ENCODE measurements at regions not wholly inside any gene's neighbourhood (a gene's known extent, or its start where the extent isn't known, plus 50 kb on each side); places are given as distances from the start of the nearest gene placed in this dataset.

GRCh38 chr9:91053824-91054223 lies 252.2 kb downstream of the SYK start:
- Mint-ChIP-seq H3K9me3 (no peaks in the 10 kb centered on the region), H3K36me3 (no peaks in the 10 kb centered on the region), H3K4me3 (no peak overlapping the region), H3K27ac (no peak overlapping the region), H3K4me1 (peaks cover 48% of the 10 kb centered on the region)
- DNase-seq (ENCODE audit: low spot score in 2 of 2) (no peak), ATAC-seq (peak; percentile 90)

- no peak overlapping the region for H3K27ac Mint-ChIP-seq
- no peaks in the 10 kb centered on the region for H3K9me3 Mint-ChIP-seq
- ATAC-seq (peak; percentile 32), DNase-seq (ENCODE audit: low spot score in 2 of 2) (no peak)
- no peaks in the 10 kb centered on the region for H3K36me3 Mint-ChIP-seq
- H3K4me3 Mint-ChIP-seq = no peak overlapping the region
- H3K4me1 Mint-ChIP-seq = peaks cover 40% of the 10 kb centered on the region
Measured at GRCh38 chr9:91055845-91056244, 254.2 kb downstream of the SYK start.

- no peak for ATAC-seq
- H3K36me3 Mint-ChIP-seq = no peaks in the 10 kb centered on the region
- peaks cover 43% of the 10 kb centered on the region for H3K4me1 Mint-ChIP-seq
- H3K4me3 Mint-ChIP-seq = no peak overlapping the region
- no peak overlapping the region for H3K27ac Mint-ChIP-seq
- H3K9me3 Mint-ChIP-seq = no peaks in the 10 kb centered on the region
- DNase-seq (ENCODE audit: low spot score in 2 of 2) = no peak
Measured at GRCh38 chr9:91056486-91056885, 254.9 kb downstream of the SYK start.

GRCh38 chr9:91056917-91057316 lies 255.3 kb downstream of the SYK start:
- Mint-ChIP-seq H3K4me1 (peaks cover 47% of the 10 kb centered on the region), H3K36me3 (no peaks in the 10 kb centered on the region), H3K9me3 (no peaks in the 10 kb centered on the region), H3K4me3 (no peak overlapping the region), H3K27ac (no peak overlapping the region)
- ATAC-seq (no peak), DNase-seq (ENCODE audit: low spot score in 2 of 2) (no peak)

GRCh38 chr9:91059713-91060112 lies 258.1 kb downstream of the SYK start:
- H3K4me1 Mint-ChIP-seq = peaks cover 45% of the 10 kb centered on the region
- DNase-seq (ENCODE audit: low spot score in 2 of 2) (no peak), ATAC-seq (no peak)
- H3K4me3 Mint-ChIP-seq = no peak overlapping the region
- no peaks in the 10 kb centered on the region for H3K36me3 Mint-ChIP-seq
- H3K9me3 Mint-ChIP-seq = no peaks in the 10 kb centered on the region
- H3K27ac Mint-ChIP-seq = no peak overlapping the region

- ATAC-seq (no peak), DNase-seq (ENCODE audit: low spot score in 2 of 2) (no peak)
- Mint-ChIP-seq H3K4me1 (peaks cover 41% of the 10 kb centered on the region), H3K27ac (no peak overlapping the region), H3K9me3 (no peaks in the 10 kb centered on the region), H3K36me3 (no peaks in the 10 kb centered on the region), H3K4me3 (no peak overlapping the region)
Measured at GRCh38 chr9:91060520-91061343, 259.1 kb downstream of the SYK start.

GRCh38 chr9:91061506-91061905 lies 259.9 kb downstream of the SYK start:
- no peak for ATAC-seq
- H3K4me3 Mint-ChIP-seq = no peak overlapping the region
- no peaks in the 10 kb centered on the region for H3K36me3 Mint-ChIP-seq
- H3K9me3 Mint-ChIP-seq = no peaks in the 10 kb centered on the region
- no peak for DNase-seq (ENCODE audit: low spot score in 2 of 2)
- H3K27ac Mint-ChIP-seq = no peak overlapping the region
- peaks cover 35% of the 10 kb centered on the region for H3K4me1 Mint-ChIP-seq

GRCh38 chr9:91062281-91062680 lies 260.7 kb downstream of the SYK start:
- H3K36me3 Mint-ChIP-seq = no peaks in the 10 kb centered on the region
- DNase-seq (ENCODE audit: low spot score in 2 of 2) (peak in 1 of 2 donors; percentile 0), ATAC-seq (no peak)
- H3K4me3 Mint-ChIP-seq = no peak overlapping the region
- no peak overlapping the region for H3K27ac Mint-ChIP-seq
- peaks cover 32% of the 10 kb centered on the region for H3K4me1 Mint-ChIP-seq
- H3K9me3 Mint-ChIP-seq = no peaks in the 10 kb centered on the region

- ATAC-seq (no peak), DNase-seq (ENCODE audit: low spot score in 2 of 2) (no peak)
- no peaks in the 10 kb centered on the region for H3K36me3 Mint-ChIP-seq
- no peak overlapping the region for H3K27ac Mint-ChIP-seq
- H3K4me3 Mint-ChIP-seq = no peak overlapping the region
- no peaks in the 10 kb centered on the region for H3K9me3 Mint-ChIP-seq
- H3K4me1 Mint-ChIP-seq = peaks cover 27% of the 10 kb centered on the region
Measured at GRCh38 chr9:91063471-91063870, 261.9 kb downstream of the SYK start.

- H3K4me3 Mint-ChIP-seq = no peak overlapping the region
- DNase-seq (ENCODE audit: low spot score in 2 of 2) (no peak), ATAC-seq (no peak)
- H3K27ac Mint-ChIP-seq = peak overlapping the region; percentile 14
- H3K36me3 Mint-ChIP-seq = no peaks in the 10 kb centered on the region
- no peaks in the 10 kb centered on the region for H3K9me3 Mint-ChIP-seq
- H3K4me1 Mint-ChIP-seq = peaks cover 34% of the 10 kb centered on the region
Measured at GRCh38 chr9:91065231-91066041, 263.8 kb downstream of the SYK start.

- ATAC-seq (no peak), DNase-seq (ENCODE audit: low spot score in 2 of 2) (no peak)
- Mint-ChIP-seq H3K4me3 (no peak overlapping the region), H3K36me3 (no peaks in the 10 kb centered on the region), H3K4me1 (peaks cover 29% of the 10 kb centered on the region), H3K27ac (no peak overlapping the region), H3K9me3 (no peaks in the 10 kb centered on the region)
Measured at GRCh38 chr9:91066042-91066415, 264.4 kb downstream of the SYK start.

- H3K36me3 Mint-ChIP-seq = no peaks in the 10 kb centered on the region
- no peak for ATAC-seq
Measured at GRCh38 chr9:91066856-91067255, 265.2 kb downstream of the SYK start.

GRCh38 chr9:91067306-91067860 lies 265.8 kb downstream of the SYK start:
- H3K4me3 Mint-ChIP-seq = no peak overlapping the region
- H3K36me3 Mint-ChIP-seq = no peaks in the 10 kb centered on the region
- peaks cover 27% of the 10 kb centered on the region for H3K4me1 Mint-ChIP-seq
- H3K27ac Mint-ChIP-seq = no peak overlapping the region
- DNase-seq (ENCODE audit: low spot score in 2 of 2) (no peak), ATAC-seq (no peak)
- H3K9me3 Mint-ChIP-seq = no peaks in the 10 kb centered on the region

More at GRCh38 chr9:91066856-91067255, 265.2 kb downstream of the SYK start:
- H3K27ac Mint-ChIP-seq = no peak overlapping the region
- no peak overlapping the region for H3K4me3 Mint-ChIP-seq
- no peaks in the 10 kb centered on the region for H3K9me3 Mint-ChIP-seq
- no peak for DNase-seq (ENCODE audit: low spot score in 2 of 2)
- peaks cover 29% of the 10 kb centered on the region for H3K4me1 Mint-ChIP-seq

GRCh38 chr9:91071184-91071990 lies 269.8 kb downstream of the SYK start:
- peak overlapping the region; percentile 85 for H3K27ac Mint-ChIP-seq
- H3K36me3 Mint-ChIP-seq = no peaks in the 10 kb centered on the region
- no peaks in the 10 kb centered on the region for H3K9me3 Mint-ChIP-seq
- peak overlapping the region; percentile 54 for H3K4me3 Mint-ChIP-seq
- peak; percentile 98 for ATAC-seq
- peak; percentile 42 to 85 for DNase-seq (ENCODE audit: low spot score in 2 of 2)
- H3K4me1 Mint-ChIP-seq = peaks cover 36% of the 10 kb centered on the region
